ENCODE measurements at regions not wholly inside any gene's neighbourhood (a gene's known extent, or its start where the extent isn't known, plus 50 kb on each side); places are given as distances from the start of the nearest gene placed in this dataset.

DNA sequence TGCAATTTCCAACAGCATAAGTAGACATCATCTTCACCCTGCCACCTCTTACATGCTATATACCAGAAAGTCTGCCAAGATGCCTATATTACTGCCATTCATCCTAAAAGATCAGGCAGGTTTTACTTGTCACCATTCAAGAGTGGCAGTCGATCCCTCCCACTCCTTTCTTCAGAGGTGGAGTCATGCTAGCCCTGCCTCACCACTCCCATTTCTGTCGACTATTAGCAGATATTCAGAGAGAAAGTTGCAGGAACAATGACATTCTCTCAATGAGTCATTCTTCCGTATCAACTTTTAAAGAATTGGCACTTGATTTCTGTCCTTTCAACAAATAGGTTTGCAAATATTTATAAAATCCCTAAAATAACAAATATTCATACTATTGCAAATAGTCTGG lies 1060.1 kb downstream of the ADGRL3 start:
- TF ChIP-seq, protein P1, sequence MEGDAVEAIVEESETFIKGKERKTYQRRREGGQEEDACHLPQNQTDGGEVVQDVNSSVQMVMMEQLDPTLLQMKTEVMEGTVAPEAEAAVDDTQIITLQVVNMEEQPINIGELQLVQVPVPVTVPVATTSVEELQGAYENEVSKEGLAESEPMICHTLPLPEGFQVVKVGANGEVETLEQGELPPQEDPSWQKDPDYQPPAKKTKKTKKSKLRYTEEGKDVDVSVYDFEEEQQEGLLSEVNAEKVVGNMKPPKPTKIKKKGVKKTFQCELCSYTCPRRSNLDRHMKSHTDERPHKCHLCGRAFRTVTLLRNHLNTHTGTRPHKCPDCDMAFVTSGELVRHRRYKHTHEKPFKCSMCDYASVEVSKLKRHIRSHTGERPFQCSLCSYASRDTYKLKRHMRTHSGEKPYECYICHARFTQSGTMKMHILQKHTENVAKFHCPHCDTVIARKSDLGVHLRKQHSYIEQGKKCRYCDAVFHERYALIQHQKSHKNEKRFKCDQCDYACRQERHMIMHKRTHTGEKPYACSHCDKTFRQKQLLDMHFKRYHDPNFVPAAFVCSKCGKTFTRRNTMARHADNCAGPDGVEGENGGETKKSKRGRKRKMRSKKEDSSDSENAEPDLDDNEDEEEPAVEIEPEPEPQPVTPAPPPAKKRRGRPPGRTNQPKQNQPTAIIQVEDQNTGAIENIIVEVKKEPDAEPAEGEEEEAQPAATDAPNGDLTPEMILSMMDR (IDR thresholded peaks at IDR 0.05) = no peak
- TF ChIP-seq EP300 (IDR thresholded peaks at IDR 0.05) (no peak), POLR2A (IDR thresholded peaks at IDR 0.05) (no peak)

Measured in ovary (tissue), 3 donors.